ENCODE measurements at regions not wholly inside any gene's neighbourhood (a gene's known extent, or its start where the extent isn't known, plus 50 kb on each side); places are given as distances from the start of the nearest gene placed in this dataset.
"Not testable (repeated sequence)": the region's sequence is repeated elsewhere in the genome, so short reads cannot be mapped to it uniquely, and the experiment has no call there.

GRCh38 chr17:43283606-43284005, 49.8 kb upstream of the RNU2-1 start:
- not testable (repeated sequence) for TF ChIP-seq CTCF (IDR thresholded peaks at IDR 0.05)
- TF ChIP-seq POLR2A (IDR thresholded peaks at IDR 0.05), result peak in 2 of 3 donors; percentile 11 to 22

Measured in body of pancreas (tissue), 4 donors.